ENCODE measurements at regions not wholly inside any gene's neighbourhood (a gene's known extent, or its start where the extent isn't known, plus 50 kb on each side); places are given as distances from the start of the nearest gene placed in this dataset.
A peak's percentile ranks its signal among the peaks of the same experiment; 100 is the strongest.
"Not testable (repeated sequence)": the region's sequence is repeated elsewhere in the genome, so short reads cannot be mapped to it uniquely, and the experiment has no call there.

DNA sequence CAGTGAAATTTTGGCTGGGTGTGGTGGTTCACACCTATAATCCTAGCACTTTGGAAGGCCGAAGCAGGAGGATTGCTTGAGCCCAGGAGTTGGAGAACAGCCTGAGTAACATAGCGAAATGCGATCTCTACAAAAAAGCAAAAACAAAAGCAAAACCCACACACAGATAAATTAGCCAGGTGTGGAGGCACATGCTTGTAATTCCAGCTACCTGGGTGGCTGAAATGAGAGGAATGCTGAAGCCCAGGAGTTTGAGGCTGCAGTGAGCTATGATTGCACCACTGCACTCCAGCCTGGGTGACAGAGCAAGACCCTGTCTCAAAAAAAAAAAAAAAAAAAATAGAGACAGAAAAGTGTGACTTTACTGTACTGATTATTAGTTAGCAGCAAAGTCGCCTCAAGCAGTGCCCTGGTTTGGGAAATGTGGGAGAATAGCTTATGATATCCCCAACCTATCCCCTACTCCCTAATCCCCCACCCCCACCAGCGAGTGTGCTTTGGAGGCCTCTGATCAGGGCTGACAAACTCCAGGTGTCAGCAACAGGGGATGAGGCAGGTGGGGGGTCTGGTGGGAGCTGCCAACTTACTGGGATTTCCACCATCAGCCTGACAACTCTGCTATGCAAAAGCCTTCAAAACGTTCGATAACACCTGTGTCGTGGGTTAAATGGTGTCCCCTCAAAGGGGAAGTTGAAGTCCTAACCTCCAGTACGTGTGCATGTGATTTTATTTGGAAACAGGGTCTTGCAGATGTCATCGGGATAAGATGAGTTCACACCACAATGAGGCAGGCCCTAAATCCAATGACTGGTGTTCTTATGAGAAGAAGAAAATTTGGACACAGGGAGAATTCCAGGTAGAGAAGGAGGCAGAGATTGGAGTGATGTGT lies 124.7 kb upstream of the SDK1 start:
- Histone ChIP-seq H3K4me3 (no peak overlapping the region), H3K36me3 (no peaks in the 10 kb centered on the region), H3K27me3 (no peaks in the 10 kb centered on the region), H3K27ac (no peak overlapping the region), H3K4me1 (no peaks in the 10 kb centered on the region), H3K9me3 (peaks cover 0 to 5% (median 0%) of the 10 kb centered on the region in 3 donors)
- ATAC-seq, result no peak
- TF ChIP-seq, protein P1, sequence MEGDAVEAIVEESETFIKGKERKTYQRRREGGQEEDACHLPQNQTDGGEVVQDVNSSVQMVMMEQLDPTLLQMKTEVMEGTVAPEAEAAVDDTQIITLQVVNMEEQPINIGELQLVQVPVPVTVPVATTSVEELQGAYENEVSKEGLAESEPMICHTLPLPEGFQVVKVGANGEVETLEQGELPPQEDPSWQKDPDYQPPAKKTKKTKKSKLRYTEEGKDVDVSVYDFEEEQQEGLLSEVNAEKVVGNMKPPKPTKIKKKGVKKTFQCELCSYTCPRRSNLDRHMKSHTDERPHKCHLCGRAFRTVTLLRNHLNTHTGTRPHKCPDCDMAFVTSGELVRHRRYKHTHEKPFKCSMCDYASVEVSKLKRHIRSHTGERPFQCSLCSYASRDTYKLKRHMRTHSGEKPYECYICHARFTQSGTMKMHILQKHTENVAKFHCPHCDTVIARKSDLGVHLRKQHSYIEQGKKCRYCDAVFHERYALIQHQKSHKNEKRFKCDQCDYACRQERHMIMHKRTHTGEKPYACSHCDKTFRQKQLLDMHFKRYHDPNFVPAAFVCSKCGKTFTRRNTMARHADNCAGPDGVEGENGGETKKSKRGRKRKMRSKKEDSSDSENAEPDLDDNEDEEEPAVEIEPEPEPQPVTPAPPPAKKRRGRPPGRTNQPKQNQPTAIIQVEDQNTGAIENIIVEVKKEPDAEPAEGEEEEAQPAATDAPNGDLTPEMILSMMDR (IDR thresholded peaks at IDR 0.05), result no peak
- TF ChIP-seq POLR2A (IDR thresholded peaks at IDR 0.05), result no peak
- TF ChIP-seq EP300 (IDR thresholded peaks at IDR 0.05), result no peak
- no peak for TF ChIP-seq POLR2AphosphoS5 (IDR thresholded peaks at IDR 0.05)
- 66 to 83% methylated on average over 5 to 8 of the region's 10 CpGs for WGBS, 2 donors (ENCODE audit: low coverage in 1 of 2)

DNA sequence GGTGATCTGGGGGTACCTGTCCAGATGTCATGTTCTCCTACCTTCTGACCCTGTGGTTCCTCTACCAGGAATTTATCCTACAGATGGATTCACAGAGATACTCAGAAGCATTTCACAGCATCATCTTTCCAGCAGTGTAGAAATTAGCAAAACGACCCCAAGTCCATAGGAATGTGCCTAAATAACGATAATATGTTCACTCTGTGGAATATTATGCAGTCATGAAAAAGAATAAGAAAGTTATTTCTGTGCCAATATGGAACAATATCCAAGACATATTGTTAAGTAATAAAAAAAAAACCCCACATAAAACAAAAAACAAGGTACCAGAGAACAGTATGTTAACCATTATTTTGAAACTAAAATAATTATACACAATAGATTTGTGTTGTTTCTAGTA lies 123.8 kb upstream of the SDK1 start:
- no peak for ATAC-seq
- no peaks in the 10 kb centered on the region for H3K36me3 ChIP-seq
- H3K4me1 ChIP-seq, result no peaks in the 10 kb centered on the region
- H3K4me3 ChIP-seq, result no peak overlapping the region
- H3K27me3 ChIP-seq, result no peaks in the 10 kb centered on the region
- peaks cover 0 to under 1% (median 0%) of the 10 kb centered on the region in 3 donors for H3K9me3 ChIP-seq
- no peak overlapping the region for H3K27ac ChIP-seq
- no peak for TF ChIP-seq EP300 (IDR thresholded peaks at IDR 0.05)
- no peak for TF ChIP-seq POLR2AphosphoS5 (IDR thresholded peaks at IDR 0.05)
- no peak for TF ChIP-seq POLR2A (IDR thresholded peaks at IDR 0.05)
- TF ChIP-seq, protein P1 (IDR thresholded peaks at IDR 0.05), result no peak
- 75 to 83% methylated on average over 2 of the region's 2 CpGs for WGBS, 2 donors (ENCODE audit: low coverage in 1 of 2)

DNA sequence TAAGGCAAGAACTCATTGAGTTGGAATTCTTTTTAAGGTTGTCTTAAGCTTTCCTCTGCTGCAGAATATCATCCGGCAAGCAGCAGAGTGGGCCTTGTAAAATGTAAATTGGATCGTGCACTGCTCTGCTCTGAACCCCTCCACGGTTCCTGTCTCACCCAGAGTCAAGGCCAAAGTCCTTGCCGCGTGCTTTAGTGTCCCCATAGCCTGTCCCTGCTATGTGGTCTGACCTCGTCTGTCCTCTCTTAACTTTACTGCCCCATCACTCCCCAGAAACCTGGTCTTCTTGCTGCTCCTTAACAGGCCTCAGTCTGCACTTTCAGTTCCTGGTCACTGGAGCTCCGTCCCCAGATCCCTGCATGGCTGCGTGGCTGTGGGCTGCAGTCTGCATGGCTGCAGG lies 121.6 kb upstream of the SDK1 start:
- no peak for TF ChIP-seq POLR2A (IDR thresholded peaks at IDR 0.05)
- no peak for TF ChIP-seq POLR2AphosphoS5 (IDR thresholded peaks at IDR 0.05)
- TF ChIP-seq, protein P1 (IDR thresholded peaks at IDR 0.05), result no peak
- no peak for TF ChIP-seq EP300 (IDR thresholded peaks at IDR 0.05)
- 71 to 79% methylated on average over 6 of the region's 8 CpGs for WGBS, 2 donors (ENCODE audit: low coverage in 1 of 2)
- Histone ChIP-seq H3K36me3 (no peaks in the 10 kb centered on the region), H3K9me3 (peaks cover 0 to 10% (median 0%) of the 10 kb centered on the region in 3 donors), H3K4me3 (no peak overlapping the region), H3K27me3 (peaks cover 11% of the 10 kb centered on the region), H3K4me1 (no peaks in the 10 kb centered on the region), H3K27ac (no peak overlapping the region)
- ATAC-seq, result no peak

DNA sequence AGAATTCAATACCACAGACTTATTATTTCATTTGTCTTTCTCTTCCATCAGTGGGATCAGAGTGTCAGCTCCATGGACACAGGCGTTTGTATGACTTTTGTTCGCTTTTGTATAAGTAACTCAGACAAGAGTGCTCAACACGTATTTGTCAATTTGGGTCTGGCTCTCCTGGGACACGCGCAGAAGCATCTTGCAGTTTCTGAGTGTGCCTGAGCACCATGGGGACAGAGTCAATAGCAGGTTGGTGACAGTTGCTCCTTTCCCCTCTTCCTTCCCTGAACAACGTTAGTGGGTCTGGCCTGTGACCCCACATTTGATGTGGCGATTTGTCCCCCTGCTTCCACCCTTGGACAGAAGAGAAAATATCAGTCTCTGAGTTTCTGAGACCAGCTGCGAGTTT lies 120.4 kb upstream of the SDK1 start:
- no peak overlapping the region for H3K4me3 ChIP-seq
- H3K27me3 ChIP-seq, result peaks cover 11% of the 10 kb centered on the region
- H3K4me1 ChIP-seq, result no peaks in the 10 kb centered on the region
- peaks cover 0 to 10% (median 0%) of the 10 kb centered on the region in 3 donors for H3K9me3 ChIP-seq
- ATAC-seq, result no peak
- TF ChIP-seq POLR2A (IDR thresholded peaks at IDR 0.05) (no peak), EP300 (IDR thresholded peaks at IDR 0.05) (no peak), POLR2AphosphoS5 (IDR thresholded peaks at IDR 0.05) (no peak)
- TF ChIP-seq, protein P1 (IDR thresholded peaks at IDR 0.05), result no peak
- WGBS, 2 donors (ENCODE audit: low coverage in 1 of 2), result 72 to 76% methylated on average over 7 to 8 of the region's 8 CpGs
- no peaks in the 10 kb centered on the region for H3K36me3 ChIP-seq
- no peak overlapping the region for H3K27ac ChIP-seq

DNA sequence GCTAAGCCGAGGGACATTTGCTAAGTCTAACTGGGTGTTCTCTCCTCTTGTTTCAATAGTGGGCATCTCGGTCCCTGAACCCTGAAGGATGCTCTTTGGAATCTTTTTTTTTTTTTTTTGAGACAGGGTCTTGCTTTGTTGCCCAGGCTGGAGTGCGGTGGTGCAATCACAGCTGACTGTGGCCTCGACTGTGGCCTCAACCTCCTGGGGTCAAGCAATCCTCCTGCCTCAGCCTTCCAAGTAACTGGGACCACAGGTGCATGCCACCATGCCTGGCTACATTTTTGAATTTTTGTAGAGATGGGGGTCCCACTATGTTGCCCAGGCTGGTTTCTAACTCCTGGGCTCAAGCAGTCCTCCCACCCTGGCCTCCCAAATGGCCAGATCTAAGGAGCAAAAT lies 119.0 kb upstream of the SDK1 start:
- not testable (repeated sequence) for H3K4me1 ChIP-seq, H3K36me3 ChIP-seq, ATAC-seq, H3K4me3 ChIP-seq
- peaks cover 11% of the 10 kb centered on the region for H3K27me3 ChIP-seq
- 56 to 69% methylated on average over 2 to 4 of the region's 4 CpGs for WGBS, 2 donors (ENCODE audit: low coverage in 1 of 2)
- peaks cover 0 to 10% (median 0%) of the 10 kb centered on the region in 3 donors for H3K9me3 ChIP-seq
- peak overlapping the region in 1 of 4 donors; percentile 22 for H3K27ac ChIP-seq

Data from gastroesophageal sphincter (tissue), 4 donors.